ENCODE measurements at regions not wholly inside any gene's neighbourhood (a gene's known extent, or its start where the extent isn't known, plus 50 kb on each side); places are given as distances from the start of the nearest gene placed in this dataset.

DNA sequence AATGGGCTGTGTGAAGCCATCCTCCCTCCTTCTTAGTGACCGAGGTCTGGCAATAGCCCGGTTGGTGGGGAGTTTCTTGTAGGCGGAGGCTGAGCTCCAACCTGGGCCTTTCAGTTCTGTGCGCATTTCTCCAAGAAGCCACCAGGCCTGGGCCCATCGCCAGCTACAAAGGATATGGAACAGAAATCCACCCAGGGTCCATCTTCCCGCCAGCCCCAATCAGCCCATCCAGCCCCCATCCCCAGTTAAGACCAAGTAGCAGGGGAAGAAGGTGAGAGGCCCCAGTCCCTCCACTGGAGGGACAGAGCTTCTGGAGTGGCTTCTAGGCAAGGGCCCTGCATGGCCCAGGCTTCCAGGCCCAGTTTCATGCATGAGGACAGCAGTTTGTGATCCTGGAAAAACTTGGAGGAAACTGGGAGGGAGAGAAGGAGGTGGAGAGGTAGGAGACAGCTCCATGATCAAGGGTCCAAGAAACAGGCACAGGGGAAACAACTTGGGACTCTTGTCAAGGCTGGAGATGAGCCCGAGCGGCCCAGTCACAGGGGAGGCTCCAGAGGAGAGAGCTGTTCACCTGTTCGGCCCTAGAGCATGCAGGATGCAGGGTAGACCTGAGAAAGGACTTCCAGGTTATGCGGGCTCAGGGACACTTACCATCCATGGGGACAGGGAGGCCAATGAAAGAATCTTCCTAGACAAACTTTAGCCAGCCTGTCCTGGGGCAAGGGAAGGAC lies 261.2 kb downstream of the PTPRU start:
- no peak for TF ChIP-seq POLR2A (IDR thresholded peaks at IDR 0.05)
- TF ChIP-seq, protein P1, sequence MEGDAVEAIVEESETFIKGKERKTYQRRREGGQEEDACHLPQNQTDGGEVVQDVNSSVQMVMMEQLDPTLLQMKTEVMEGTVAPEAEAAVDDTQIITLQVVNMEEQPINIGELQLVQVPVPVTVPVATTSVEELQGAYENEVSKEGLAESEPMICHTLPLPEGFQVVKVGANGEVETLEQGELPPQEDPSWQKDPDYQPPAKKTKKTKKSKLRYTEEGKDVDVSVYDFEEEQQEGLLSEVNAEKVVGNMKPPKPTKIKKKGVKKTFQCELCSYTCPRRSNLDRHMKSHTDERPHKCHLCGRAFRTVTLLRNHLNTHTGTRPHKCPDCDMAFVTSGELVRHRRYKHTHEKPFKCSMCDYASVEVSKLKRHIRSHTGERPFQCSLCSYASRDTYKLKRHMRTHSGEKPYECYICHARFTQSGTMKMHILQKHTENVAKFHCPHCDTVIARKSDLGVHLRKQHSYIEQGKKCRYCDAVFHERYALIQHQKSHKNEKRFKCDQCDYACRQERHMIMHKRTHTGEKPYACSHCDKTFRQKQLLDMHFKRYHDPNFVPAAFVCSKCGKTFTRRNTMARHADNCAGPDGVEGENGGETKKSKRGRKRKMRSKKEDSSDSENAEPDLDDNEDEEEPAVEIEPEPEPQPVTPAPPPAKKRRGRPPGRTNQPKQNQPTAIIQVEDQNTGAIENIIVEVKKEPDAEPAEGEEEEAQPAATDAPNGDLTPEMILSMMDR (IDR thresholded peaks at IDR 0.05), result no peak
- no peak for TF ChIP-seq EP300 (IDR thresholded peaks at IDR 0.05)

Measured in ovary (tissue), 3 donors.